ENCODE measurements at regions not wholly inside any gene's neighbourhood (a gene's known extent, or its start where the extent isn't known, plus 50 kb on each side); places are given as distances from the start of the nearest gene placed in this dataset.
A peak's percentile ranks its signal among the peaks of the same experiment; 100 is the strongest.
"Not testable (repeated sequence)": the region's sequence is repeated elsewhere in the genome, so short reads cannot be mapped to it uniquely, and the experiment has no call there.

DNA sequence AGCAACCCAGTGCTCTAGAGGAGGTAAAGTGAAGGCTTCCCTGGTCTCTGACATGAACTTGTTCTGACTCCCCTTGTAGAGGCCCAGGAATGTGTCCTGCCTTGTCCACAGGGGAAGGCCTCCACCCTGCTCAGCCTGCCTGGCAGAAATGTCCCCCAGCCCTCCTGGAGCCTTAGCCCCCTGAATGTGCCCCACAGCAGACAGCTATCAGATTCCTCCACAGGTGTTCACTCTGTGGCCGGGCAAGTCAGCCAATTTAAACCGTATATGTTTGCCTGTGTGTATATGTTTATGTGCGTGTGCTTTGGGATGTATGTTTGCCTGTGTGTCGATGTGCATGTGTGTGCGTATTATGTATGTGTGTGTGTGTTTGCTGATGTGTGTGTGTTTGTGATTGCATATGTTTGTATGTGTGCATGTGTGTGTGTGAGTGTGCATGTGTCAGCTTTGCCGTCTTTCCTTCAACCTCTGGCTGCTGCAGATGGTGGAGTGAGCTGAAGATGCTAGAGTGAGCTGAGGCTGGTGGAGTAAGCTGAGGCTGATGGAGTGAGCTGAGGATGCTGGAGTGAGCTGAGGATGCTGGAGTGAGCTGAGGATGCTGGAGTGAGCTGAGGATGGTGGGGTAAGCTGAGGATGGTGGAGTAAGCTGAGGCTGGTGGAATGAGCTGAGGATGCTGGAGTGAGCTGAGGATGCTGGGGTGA lies 68.9 kb upstream of the ANTXRL start:
- no peak overlapping the region for H3K27ac Mint-ChIP-seq
- no peak for DNase-seq
- H3K27me3 Mint-ChIP-seq (ENCODE audit: insufficient read depth): peaks cover 4% of the 10 kb centered on the region
- Histone ChIP-seq H3K27ac (ENCODE audit: low read depth, low read length) (no peak overlapping the region), H3K4me1 (ENCODE audit: control insufficient read depth, insufficient read depth, low read length) (no peaks in the 10 kb centered on the region), H3K9me3 (ENCODE audit: control insufficient read depth, low read length) (no peaks in the 10 kb centered on the region), H3K36me3 (ENCODE audit: control insufficient read depth, insufficient read depth, low read length) (no peaks in the 10 kb centered on the region), H3K27me3 (ENCODE audit: control insufficient read depth, insufficient read depth, low read length, poor library complexity, severe bottlenecking) (no peaks in the 10 kb centered on the region), H3K9ac (ENCODE audit: extremely low read depth, low read length, poor library complexity, severe bottlenecking) (no peak overlapping the region), H3K4me3 (ENCODE audit: low read length) (no peak overlapping the region)
- TF ChIP-seq, protein P1, sequence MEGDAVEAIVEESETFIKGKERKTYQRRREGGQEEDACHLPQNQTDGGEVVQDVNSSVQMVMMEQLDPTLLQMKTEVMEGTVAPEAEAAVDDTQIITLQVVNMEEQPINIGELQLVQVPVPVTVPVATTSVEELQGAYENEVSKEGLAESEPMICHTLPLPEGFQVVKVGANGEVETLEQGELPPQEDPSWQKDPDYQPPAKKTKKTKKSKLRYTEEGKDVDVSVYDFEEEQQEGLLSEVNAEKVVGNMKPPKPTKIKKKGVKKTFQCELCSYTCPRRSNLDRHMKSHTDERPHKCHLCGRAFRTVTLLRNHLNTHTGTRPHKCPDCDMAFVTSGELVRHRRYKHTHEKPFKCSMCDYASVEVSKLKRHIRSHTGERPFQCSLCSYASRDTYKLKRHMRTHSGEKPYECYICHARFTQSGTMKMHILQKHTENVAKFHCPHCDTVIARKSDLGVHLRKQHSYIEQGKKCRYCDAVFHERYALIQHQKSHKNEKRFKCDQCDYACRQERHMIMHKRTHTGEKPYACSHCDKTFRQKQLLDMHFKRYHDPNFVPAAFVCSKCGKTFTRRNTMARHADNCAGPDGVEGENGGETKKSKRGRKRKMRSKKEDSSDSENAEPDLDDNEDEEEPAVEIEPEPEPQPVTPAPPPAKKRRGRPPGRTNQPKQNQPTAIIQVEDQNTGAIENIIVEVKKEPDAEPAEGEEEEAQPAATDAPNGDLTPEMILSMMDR (conservative IDR thresholded peaks at IDR 0.05): no peak
- no peaks in the 10 kb centered on the region for H3K36me3 Mint-ChIP-seq (ENCODE audit: low read depth)
- no peaks in the 10 kb centered on the region for H3K4me1 Mint-ChIP-seq
- WGBS, 2 experiments (ENCODE audit: insufficient coverage in 1 of 2, insufficient read length in 1 of 2): 86 to 96% methylated on average over 4 to 6 of the region's 6 CpGs
- no peaks in the 10 kb centered on the region for H3K9me3 Mint-ChIP-seq
- H3K4me3 Mint-ChIP-seq: no peak overlapping the region

DNA sequence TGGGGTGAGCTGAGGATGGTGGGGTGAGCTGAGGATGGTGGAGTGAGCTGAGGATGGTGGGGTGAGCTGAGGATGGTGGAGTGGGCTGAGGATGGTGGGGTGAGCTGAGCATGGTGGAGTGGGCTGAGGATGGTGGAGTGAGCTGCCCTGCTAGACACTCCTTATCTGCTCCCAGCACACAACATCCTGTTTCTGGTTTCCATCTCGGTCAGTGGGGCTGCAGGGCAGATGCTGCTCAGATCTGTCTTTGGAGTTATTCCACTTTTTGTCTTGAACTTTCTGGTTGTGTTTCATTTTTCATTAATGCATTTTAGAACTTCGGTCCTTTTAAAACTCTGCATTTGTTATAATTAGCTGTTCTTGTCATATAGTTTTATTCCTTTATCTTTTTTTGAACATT lies 67.9 kb upstream of the ANTXRL start:
- Mint-ChIP-seq H3K27me3 (ENCODE audit: insufficient read depth) (peaks cover 4% of the 10 kb centered on the region), H3K4me1 (no peaks in the 10 kb centered on the region), H3K4me3 (no peak overlapping the region), H3K9me3 (no peaks in the 10 kb centered on the region), H3K36me3 (ENCODE audit: low read depth) (no peaks in the 10 kb centered on the region), H3K27ac (no peak overlapping the region)
- TF ChIP-seq, protein P1 (conservative IDR thresholded peaks at IDR 0.05): no peak
- no peaks in the 10 kb centered on the region for H3K4me1 ChIP-seq (ENCODE audit: control insufficient read depth, insufficient read depth, low read length)
- H3K4me3 ChIP-seq (ENCODE audit: low read length): no peak overlapping the region
- H3K9ac ChIP-seq (ENCODE audit: extremely low read depth, low read length, poor library complexity, severe bottlenecking): no peak overlapping the region
- no peak for DNase-seq
- H3K9me3 ChIP-seq (ENCODE audit: control insufficient read depth, low read length): no peaks in the 10 kb centered on the region
- no peak overlapping the region for H3K27ac ChIP-seq (ENCODE audit: low read depth, low read length)
- no peaks in the 10 kb centered on the region for H3K27me3 ChIP-seq (ENCODE audit: control insufficient read depth, insufficient read depth, low read length, poor library complexity, severe bottlenecking)
- no peaks in the 10 kb centered on the region for H3K36me3 ChIP-seq (ENCODE audit: control insufficient read depth, insufficient read depth, low read length)
- 67 to 77% methylated on average over 1 of the region's 2 CpGs for WGBS, 2 experiments (ENCODE audit: insufficient coverage in 1 of 2, insufficient read length in 1 of 2)

DNA sequence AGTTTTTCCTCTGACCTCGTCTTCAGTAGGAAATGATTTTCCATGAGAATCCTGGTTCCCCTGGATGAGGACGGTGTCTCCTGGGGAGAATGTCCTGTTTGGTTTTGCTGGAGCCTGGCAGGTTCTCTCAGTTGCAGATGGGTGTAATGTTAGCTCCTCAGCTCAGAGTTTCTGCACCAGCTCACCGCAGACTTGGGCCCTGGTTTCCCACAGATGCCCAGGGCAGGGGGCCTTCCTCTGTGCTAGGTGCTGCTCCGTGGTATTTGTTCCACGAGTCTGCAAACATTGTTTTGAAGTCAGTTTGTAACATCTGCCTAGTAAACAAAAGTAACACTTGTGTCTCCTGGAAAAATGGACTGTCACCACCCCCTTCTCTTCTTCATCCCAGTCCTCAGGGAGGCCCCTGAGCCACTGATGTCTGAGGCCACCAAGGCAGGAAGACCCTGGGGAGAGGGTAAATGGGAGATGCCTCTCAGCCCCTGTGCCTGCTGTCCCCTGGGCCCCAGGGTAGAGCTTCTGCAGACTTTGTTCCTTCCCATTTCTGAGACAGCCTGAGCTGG lies 67.3 kb upstream of the ANTXRL start:
- not testable (repeated sequence) for H3K27me3 Mint-ChIP-seq (ENCODE audit: insufficient read depth); H3K27me3 ChIP-seq (ENCODE audit: control insufficient read depth, insufficient read depth, low read length, poor library complexity, severe bottlenecking); H3K9me3 ChIP-seq (ENCODE audit: control insufficient read depth, low read length); H3K36me3 ChIP-seq (ENCODE audit: control insufficient read depth, insufficient read depth, low read length); H3K27ac ChIP-seq (ENCODE audit: low read depth, low read length); H3K4me3 ChIP-seq (ENCODE audit: low read length); H3K9me3 Mint-ChIP-seq; H3K4me3 Mint-ChIP-seq; H3K36me3 Mint-ChIP-seq (ENCODE audit: low read depth); H3K27ac Mint-ChIP-seq; H3K4me1 ChIP-seq (ENCODE audit: control insufficient read depth, insufficient read depth, low read length); H3K4me1 Mint-ChIP-seq; H3K9ac ChIP-seq (ENCODE audit: extremely low read depth, low read length, poor library complexity, severe bottlenecking)
- 87 to 90% methylated on average over 1 to 5 of the region's 5 CpGs for WGBS, 2 experiments (ENCODE audit: insufficient coverage in 1 of 2, insufficient read length in 1 of 2)
- DNase-seq: peak; percentile 24

All from endodermal cell (in vitro differentiated cells).